HEK293 (cell line): ENCODE measurements at regions not wholly inside any gene's neighbourhood (a gene's known extent, or its start where the extent isn't known, plus 50 kb on each side); places are given as distances from the start of the nearest gene placed in this dataset.
"Not testable (repeated sequence)": the region's sequence is repeated elsewhere in the genome, so short reads cannot be mapped to it uniquely, and the experiment has no call there.

Experiments
- CTCF ChIA-PET: fragments of 350-600 bp; formaldehyde crosslinking; extraction: SDS; loops from one replicate; lab custom pipeline; 2021; ENCODE audit warnings: antibody characterized with exemption; lab: Yijun Ruan, JAX
- POLR2A ChIA-PET: fragments of 300-600 bp; formaldehyde crosslinking; extraction: SDS; loops from one replicate; lab custom pipeline; 2020; ENCODE audit warnings: antibody characterized with exemption, inconsistent platforms; lab: Yijun Ruan, JAX
- H3K27ac ChIP-seq: fragments of 200-500 bp; sonication (Bioruptor generic); 2 replicates; pipeline ENCODE4 v1.5.1; 2014; ENCODE audit warnings: low read depth, low read length, control low read depth, inconsistent platforms; ENCODE audit errors: extremely low read depth
- H3K36me3 ChIP-seq, 2 experiments: fragments of 200-500 bp in 1 of 2; sonication (Bioruptor generic) in 1 of 2; 1 replicate in 1 of 2; 2 replicates in 1 of 2; pipeline ENCODE4 v1.5.1; 2014 to 2017; ENCODE audit warnings: inconsistent platforms in 2 of 2, low read length in 2 of 2; ENCODE audit not compliant: control insufficient read depth in 2 of 2, insufficient read depth in 1 of 2
- H3K4me1 ChIP-seq: fragments of 200-500 bp; sonication (Bioruptor generic); 2 replicates; pipeline ENCODE4 v1.5.1; 2014; ENCODE audit warnings: mild to moderate bottlenecking, low read length, inconsistent platforms; ENCODE audit not compliant: control insufficient read depth, insufficient read depth
- H3K4me3 ChIP-seq: 2 replicates; pipeline ENCODE4 v1.5.1; 2011; ENCODE audit warnings: low read depth, mild to moderate bottlenecking, control low read depth, low read length, moderate library complexity
- H3K9me3 ChIP-seq: fragments of 200-500 bp; sonication (Bioruptor generic); 2 replicates; pipeline ENCODE4 v1.5.1; 2014; ENCODE audit warnings: low read depth, low read length, inconsistent platforms; ENCODE audit not compliant: control insufficient read depth, insufficient read depth
- CTCF ChIP-seq: fragments of 450-650 bp; formaldehyde crosslinking; IDR thresholded peaks from 2 replicates; pipeline ENCODE4 v1.5.1; 2016; ENCODE audit warnings: missing biosample characterization, missing genetic modification characterization
- FEZF1 ChIP-seq: fragments of 450-650 bp; formaldehyde crosslinking; IDR thresholded peaks from 2 replicates; pipeline ENCODE4 v1.5.1; 2016; ENCODE audit warnings: missing biosample characterization, missing genetic modification characterization
- GLIS1 ChIP-seq: fragments of 450-650 bp; formaldehyde crosslinking; IDR thresholded peaks from 2 replicates; pipeline ENCODE4 v1.5.1; 2016; ENCODE audit warnings: missing biosample characterization, missing genetic modification characterization
- PRDM1 ChIP-seq: fragments of 450-650 bp; formaldehyde crosslinking; IDR thresholded peaks from 2 replicates; pipeline ENCODE4; 2016; ENCODE audit warnings: missing biosample characterization, missing genetic modification characterization
- PRDM6 ChIP-seq: fragments of 450-650 bp; formaldehyde crosslinking; IDR thresholded peaks from 2 replicates; pipeline ENCODE4 v1.5.1; 2017; ENCODE audit warnings: missing biosample characterization, missing genetic modification characterization
- SCRT2 ChIP-seq: fragments of 450-650 bp; formaldehyde crosslinking; IDR thresholded peaks from 2 replicates; pipeline ENCODE4 v1.5.1; 2016; ENCODE audit warnings: missing biosample characterization, missing genetic modification characterization
- SETDB1 ChIP-seq: IDR thresholded peaks from one replicate; pipeline ENCODE4 v1.6.1; 2017; ENCODE audit warnings: mild to moderate bottlenecking, low read length, moderate library complexity, mixed read lengths; ENCODE audit not compliant: insufficient read length
- ZFP3 ChIP-seq: fragments of 450-650 bp; formaldehyde crosslinking; IDR thresholded peaks from 2 replicates; pipeline ENCODE4 v1.5.1; 2016; ENCODE audit warnings: low read depth, missing biosample characterization, missing genetic modification characterization
- ZNF138 ChIP-seq: fragments of 450-650 bp; formaldehyde crosslinking; IDR thresholded peaks from 2 replicates; pipeline ENCODE4 v1.5.1; 2016; ENCODE audit warnings: missing biosample characterization, missing genetic modification characterization, borderline replicate concordance
- ZNF155 ChIP-seq: fragments of 450-650 bp; formaldehyde crosslinking; IDR thresholded peaks from 2 replicates; pipeline ENCODE4 v1.5.1; 2016; ENCODE audit warnings: missing biosample characterization, missing genetic modification characterization
- ZNF223 ChIP-seq: fragments of 450-650 bp; formaldehyde crosslinking; IDR thresholded peaks from 2 replicates; pipeline ENCODE4 v1.5.1; 2016; ENCODE audit warnings: missing biosample characterization, missing genetic modification characterization
- ZNF26 ChIP-seq: fragments of 450-650 bp; formaldehyde crosslinking; IDR thresholded peaks from 2 replicates; pipeline ENCODE4 v1.5.1; 2016; ENCODE audit warnings: missing biosample characterization, missing genetic modification characterization
- ZNF302 ChIP-seq: fragments of 450-650 bp; formaldehyde crosslinking; IDR thresholded peaks from 2 replicates; pipeline ENCODE4 v1.5.1; 2016; ENCODE audit warnings: missing biosample characterization, missing genetic modification characterization, low read depth
- ZNF404 ChIP-seq: fragments of 450-650 bp; formaldehyde crosslinking; IDR thresholded peaks from 2 replicates; pipeline ENCODE4 v1.5.1; 2017; ENCODE audit warnings: missing biosample characterization, missing genetic modification characterization
- ZNF610 ChIP-seq: fragments of 450-650 bp; formaldehyde crosslinking; IDR thresholded peaks from 2 replicates; pipeline ENCODE4 v1.5.1; 2016; ENCODE audit warnings: missing biosample characterization, missing genetic modification characterization, borderline replicate concordance
- ZNF629 ChIP-seq: fragments of 450-650 bp; formaldehyde crosslinking; IDR thresholded peaks from 2 replicates; pipeline ENCODE4 v1.5.1; 2017; ENCODE audit warnings: missing biosample characterization, missing genetic modification characterization
- ZNF664 ChIP-seq: fragments of 450-650 bp; formaldehyde crosslinking; IDR thresholded peaks from 2 replicates; pipeline ENCODE4 v1.5.1; 2016; ENCODE audit warnings: missing biosample characterization, missing genetic modification characterization
- ZNF785 ChIP-seq: fragments of 450-650 bp; formaldehyde crosslinking; IDR thresholded peaks from 2 replicates; pipeline ENCODE4 v1.5.1; 2016; ENCODE audit warnings: missing biosample characterization, missing genetic modification characterization
- ZSCAN18 ChIP-seq: fragments of 450-650 bp; formaldehyde crosslinking; IDR thresholded peaks from 2 replicates; pipeline ENCODE4 v1.5.1; 2016; ENCODE audit warnings: missing biosample characterization, missing genetic modification characterization
- ZSCAN30 ChIP-seq: fragments of 450-650 bp; IDR thresholded peaks from 2 replicates; pipeline ENCODE4 v1.5.1; 2018; ENCODE audit warnings: missing biosample characterization, mild to moderate bottlenecking, missing genetic modification characterization, moderate library complexity

GRCh38 chr4:132427125-132427524, 722.0 kb upstream of the PCDH10 start (continued):
- TF ChIP-seq ZNF26 (tag by site-specific recombination) (no peak), ZNF785 (tag by site-specific recombination) (no peak), SCRT2 (tag by site-specific recombination) (no peak), ZSCAN18 (tag by site-specific recombination) (no peak), ZNF155 (tag by site-specific recombination) (no peak), ZNF302 (tag by site-specific recombination) (no peak), PRDM1 (tag by site-specific recombination) (no peak)

- ChIA-PET CTCF (no interaction called here), POLR2A (no interaction called here)
- Histone ChIP-seq H3K36me3 (no peaks in the 10 kb centered on the region), H3K4me3 (no peak overlapping the region), H3K27ac (no peak overlapping the region), H3K4me1 (no peaks in the 10 kb centered on the region), H3K9me3 (no peaks in the 10 kb centered on the region)
- no peak for TF ChIP-seq GLIS1
- TF ChIP-seq ZNF404 (tag by site-specific recombination) = no peak
- TF ChIP-seq FEZF1 (tag by site-specific recombination) = no peak
- TF ChIP-seq ZSCAN30 = no peak
- TF ChIP-seq ZNF664 (tag by site-specific recombination) = no peak
- no peak for TF ChIP-seq ZNF223 (tag by site-specific recombination)
- no peak for TF ChIP-seq PRDM6 (tag by site-specific recombination)
- TF ChIP-seq ZNF138 (tag by site-specific recombination) = no peak
- TF ChIP-seq, all 188 proteins: peak for 0
Measured at GRCh38 chr4:132437117-132437516, 712.0 kb upstream of the PCDH10 start.

- Histone ChIP-seq H3K4me3 (no peak overlapping the region), H3K4me1 (no peaks in the 10 kb centered on the region), H3K27ac (no peak overlapping the region), H3K36me3 (no peaks in the 10 kb centered on the region), H3K9me3 (no peaks in the 10 kb centered on the region)
- TF ChIP-seq SETDB1 (no peak), ZNF629 (tag by site-specific recombination) (no peak), ZNF610 (no peak), ZFP3 (tag by site-specific recombination) (no peak), CTCF (tag by site-specific recombination) (no peak)
- ChIA-PET POLR2A (no interaction called here), CTCF (no interaction called here)
Measured at GRCh38 chr4:132445386-132445785, 703.7 kb upstream of the PCDH10 start.

GRCh38 chr4:132457987-132458386, 691.1 kb upstream of the PCDH10 start:
- H3K27ac ChIP-seq, POLR2A ChIA-PET, CTCF ChIA-PET, H3K4me3 ChIP-seq, H3K4me1 ChIP-seq, H3K9me3 ChIP-seq, H3K36me3 ChIP-seq: not testable (repeated sequence)
